K562 (cell line): ENCODE measurements at regions not wholly inside any gene's neighbourhood (a gene's known extent, or its start where the extent isn't known, plus 50 kb on each side); places are given as distances from the start of the nearest gene placed in this dataset.

Experiments used
- ATAC-seq: fragments of 200-7000 bp; cut with Tn5 transposase; 3 replicates; pipeline ENCODE4 v1.9.1; 2020; ENCODE audit warnings: moderate library complexity
- BruUV-seq: library from RNA; stranded (reverse); fragments of 400-500 nt; replicated peaks from 2 replicates; lab custom pipeline; 2021; lab: Mats Ljungman, UMichigan
- CTCF ChIA-PET: fragments of 300-600 bp; formaldehyde crosslinking; extraction: SDS; loops from one replicate; lab custom pipeline; 2021; ENCODE audit warnings: low intra/inter-chr PET ratio; lab: Yijun Ruan, JAX
- POLR2A ChIA-PET: fragments of 300-600, 350-650 bp; sonication (Branson Sonifier 250); formaldehyde crosslinking; extraction: SDS; loops from one replicate; lab custom pipeline; 2021; ENCODE audit warnings: antibody characterized with exemption, inconsistent platforms; lab: Yijun Ruan, JAX
- DNase-seq, 4 experiments: peaks; one replicate each; pipeline versions ENCODE4 v3.0.0 to v3.0.0-alpha.2; 2011 to 2018; ENCODE audit warnings: low spot score in 3 of 4, mixed read lengths in 3 of 4; ENCODE audit errors: extremely low read depth in 1 of 4
- FAIRE-seq: peaks from 2 replicates; lab custom pipeline; 2011; peaks lifted over from hg19 to GRCh38; lab: Jason Lieb, UNC
- H2AFZ ChIP-seq: 2 replicates; pipeline ENCODE4 v1.6.0; 2011; ENCODE audit warnings: low read depth, low read length, control low read depth, inconsistent platforms
- H3K27ac ChIP-seq: fragments of 200-600 bp; 3 replicates; pipeline ENCODE4 v1.8.0; 2011; ENCODE audit warnings: low read depth, mild to moderate bottlenecking, control low read depth, inconsistent platforms, low read length, moderate library complexity, mixed read lengths; ENCODE audit errors: extremely low read depth
- H3K27me3 ChIP-seq, 2 experiments: fragments of 300-600 bp in 1 of 2; 2 replicates in 1 of 2; 3 replicates in 1 of 2; pipeline versions ENCODE4 v1.6.0 to v1.8.0; 2011; ENCODE audit warnings: inconsistent platforms in 2 of 2, low read length in 2 of 2, mild to moderate bottlenecking in 1 of 2, mixed read lengths in 1 of 2, moderate library complexity in 1 of 2; ENCODE audit not compliant: control insufficient read depth in 2 of 2, insufficient read depth in 2 of 2
- H3K36me3 ChIP-seq: fragments of 300-600 bp; 3 replicates; pipeline ENCODE4 v1.8.0; 2011; ENCODE audit warnings: mild to moderate bottlenecking, low read length, inconsistent platforms; ENCODE audit not compliant: control insufficient read depth, insufficient read depth
- H3K4me1 ChIP-seq, 2 experiments: fragments of 200-600 bp in 1 of 2; replicated peaks in 1 of 2; 2 replicates in 1 of 2; 3 replicates in 1 of 2; pipeline versions ENCODE4 v1.5.1 to v1.8.0; 2011; ENCODE audit warnings: inconsistent platforms in 2 of 2, low read length in 2 of 2, mild to moderate bottlenecking in 1 of 2, mixed read lengths in 1 of 2, moderate library complexity in 1 of 2; ENCODE audit not compliant: control insufficient read depth in 2 of 2, insufficient read depth in 2 of 2
- H3K4me2 ChIP-seq: 2 replicates; pipeline ENCODE4 v1.6.1; 2011; ENCODE audit warnings: low read length, control low read depth, inconsistent platforms, mixed read lengths; ENCODE audit not compliant: insufficient read depth
- H3K4me3 ChIP-seq: fragments of 200-600 bp; sonication (generic), shearing (Covaris generic); 2 replicates; pipeline ENCODE4 v1.5.1; 2016; ENCODE audit warnings: control low read depth, inconsistent platforms
- H3K79me2 ChIP-seq: fragments of 200-600 bp; 3 replicates; pipeline ENCODE4 v1.8.0; 2011; ENCODE audit warnings: low read length, inconsistent platforms; ENCODE audit not compliant: control insufficient read depth, insufficient read depth
- H3K9ac ChIP-seq, 2 experiments: 2 replicates each; pipeline versions ENCODE4 v1.6.0 to v1.6.1; 2011; ENCODE audit warnings: low read depth in 2 of 2, low read length in 2 of 2, control low read depth in 1 of 2, inconsistent platforms in 1 of 2, mild to moderate bottlenecking in 1 of 2, mixed read lengths in 1 of 2; ENCODE audit not compliant: insufficient read depth in 1 of 2
- H3K9me1 ChIP-seq: one replicate; pipeline ENCODE4 v1.6.0; 2011; ENCODE audit warnings: inconsistent platforms, mild to moderate bottlenecking, low read length, moderate library complexity; ENCODE audit not compliant: control insufficient read depth, insufficient read depth
- H3K9me3 ChIP-seq: replicated peaks from 2 replicates; pipeline ENCODE4 v1.5.1; 2011; ENCODE audit warnings: low read depth, low read length, inconsistent platforms; ENCODE audit not compliant: control insufficient read depth, insufficient read depth
- H4K20me1 ChIP-seq: replicated peaks from 2 replicates; pipeline ENCODE4 v1.6.1; 2011; ENCODE audit warnings: low read length, inconsistent platforms, mixed read lengths; ENCODE audit not compliant: control insufficient read depth, insufficient read depth
- EP300 ChIP-seq: IDR thresholded peaks from 2 replicates; pipeline ENCODE4 v1.6.1; 2012; ENCODE audit warnings: low read length, improper control_type of control experiment
- FOXJ2 ChIP-seq: fragments of 200-800 bp; sonication (Bioruptor generic); IDR thresholded peaks from 2 replicates; pipeline ENCODE4 v1.6.1; 2016; ENCODE audit warnings: missing genetic modification characterization, missing compliant biosample characterization
- KDM1A ChIP-seq, 2 experiments: fragments of 450-650 bp; IDR thresholded peaks; 2 replicates each; pipeline ENCODE4 v1.6.1; 2016; ENCODE audit warnings: mild to moderate bottlenecking in 2 of 2
- LEF1 ChIP-seq: fragments of 450-650 bp; IDR thresholded peaks from 2 replicates; pipeline ENCODE4 v1.6.1; 2016; ENCODE audit warnings: mild to moderate bottlenecking
- MBD2 ChIP-seq: sonication (generic); IDR thresholded peaks from 2 replicates; pipeline ENCODE4 v1.6.1; 2016; ENCODE audit warnings: low read depth, borderline replicate concordance
- NFE2 ChIP-seq: IDR thresholded peaks from 2 replicates; pipeline ENCODE4 v1.6.1; 2014; ENCODE audit warnings: antibody characterized with exemption, low read depth
- SRF ChIP-seq, 2 experiments: fragments of 250-450, 450-650 bp in 1 of 2; sonication (Bioruptor Pico) in 1 of 2; sonication (generic) in 1 of 2; formaldehyde crosslinking; IDR thresholded peaks; 2 replicates each; pipeline versions ENCODE4 v1.5.0 to v1.5.1; 2020 to 2022; ENCODE audit warnings: mild to moderate bottlenecking in 1 of 2, missing genetic modification reagents in 1 of 2
- TRIM24 ChIP-seq, 2 experiments: fragments of 450-650 bp; IDR thresholded peaks; 2 replicates each; pipeline ENCODE4 v1.6.1; 2016
- XRCC4 ChIP-seq: IDR thresholded peaks from one replicate; pipeline ENCODE4 v1.6.1; 2011; ENCODE audit not compliant: insufficient read depth, insufficient read length; ENCODE audit errors: extremely low read depth
- ZNF165 ChIP-seq: fragments of 250-450 bp; sonication (Bioruptor Pico); IDR thresholded peaks from 2 replicates; pipeline ENCODE4 v1.4.0; 2020; ENCODE audit warnings: borderline replicate concordance
- ZNF174 ChIP-seq: fragments of 250-450 bp; sonication (Bioruptor Pico); IDR thresholded peaks from 2 replicates; pipeline ENCODE4 v1.4.0; 2020; ENCODE audit warnings: mild to moderate bottlenecking
- ZNF354B ChIP-seq: fragments of 250-450 bp; sonication (Bioruptor Pico); IDR thresholded peaks from 2 replicates; pipeline ENCODE4 v1.4.0; 2020
- WGBS: fragments of 100-300 bp; shearing (Covaris generic); methylation state at CpG from one replicate; pipeline ENCODE4 v1.1.6; 2016; ENCODE audit warnings: low coverage, mixed read lengths; ENCODE audit not compliant: insufficient coverage; ENCODE audit errors: missing lambda C conversion rate; 5-methylcytosine and 5-hydroxymethylcytosine counted together
- in situ Hi-C: fragments of 300-500 bp; cut with MboI; formaldehyde crosslinking; loops from 4 replicates; pipeline ENCODE4 v1.15.0; 2018; ENCODE audit warnings: inconsistent platforms, mixed read lengths
- intact Hi-C: fragments of 100-400 bp; cut with micrococcal nuclease; formaldehyde crosslinking; loops from 2 replicates; pipeline ENCODE4 v1.14.2; 2022
- TF ChIP-seq, protein P1 (sequence below): fragments of 450-650 bp; formaldehyde crosslinking; IDR thresholded peaks from 2 replicates; pipeline ENCODE4 v1.4.0; 2020; ENCODE audit warnings: mild to moderate bottlenecking, moderate library complexity
- TF ChIP-seq, protein P2 (sequence below), 2 experiments: fragments of 450-650 bp in 1 of 2; sonication (generic) in 1 of 2; formaldehyde crosslinking in 1 of 2; IDR thresholded peaks; 2 replicates each; pipeline versions ENCODE4 v1.7.1 to v1.9.0; 2016 to 2022; ENCODE audit warnings: inconsistent platforms in 1 of 2, mild to moderate bottlenecking in 1 of 2, missing genetic modification reagents in 1 of 2

DNA sequence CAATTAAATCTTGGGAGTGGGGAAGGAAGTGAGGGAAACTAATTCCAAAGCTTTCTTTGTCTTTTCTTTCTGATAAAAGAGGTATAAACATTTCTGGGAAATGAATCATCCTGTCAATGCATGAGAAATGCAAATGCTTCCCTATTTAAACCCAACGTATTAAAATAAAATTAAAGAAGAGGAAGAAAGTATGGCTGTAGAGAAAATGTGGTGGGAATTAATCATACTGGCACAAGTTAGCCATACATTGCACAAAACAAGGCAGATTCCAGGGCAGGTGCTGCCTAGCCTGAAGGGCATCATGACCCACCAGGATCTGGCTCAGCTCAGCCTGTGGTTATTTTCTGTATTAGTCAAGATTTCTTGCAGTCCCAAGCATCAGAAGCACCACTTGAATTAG, 338.0 kb downstream of the NYAP2 start (continued):
- TF ChIP-seq, protein P1, sequence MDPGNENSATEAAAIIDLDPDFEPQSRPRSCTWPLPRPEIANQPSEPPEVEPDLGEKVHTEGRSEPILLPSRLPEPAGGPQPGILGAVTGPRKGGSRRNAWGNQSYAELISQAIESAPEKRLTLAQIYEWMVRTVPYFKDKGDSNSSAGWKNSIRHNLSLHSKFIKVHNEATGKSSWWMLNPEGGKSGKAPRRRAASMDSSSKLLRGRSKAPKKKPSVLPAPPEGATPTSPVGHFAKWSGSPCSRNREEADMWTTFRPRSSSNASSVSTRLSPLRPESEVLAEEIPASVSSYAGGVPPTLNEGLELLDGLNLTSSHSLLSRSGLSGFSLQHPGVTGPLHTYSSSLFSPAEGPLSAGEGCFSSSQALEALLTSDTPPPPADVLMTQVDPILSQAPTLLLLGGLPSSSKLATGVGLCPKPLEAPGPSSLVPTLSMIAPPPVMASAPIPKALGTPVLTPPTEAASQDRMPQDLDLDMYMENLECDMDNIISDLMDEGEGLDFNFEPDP: no peak
- no peak for TF ChIP-seq ZNF174 (CRISPR knock-in tag)
- TF ChIP-seq ZNF354B: no peak
- no peak for TF ChIP-seq NFE2

DNA sequence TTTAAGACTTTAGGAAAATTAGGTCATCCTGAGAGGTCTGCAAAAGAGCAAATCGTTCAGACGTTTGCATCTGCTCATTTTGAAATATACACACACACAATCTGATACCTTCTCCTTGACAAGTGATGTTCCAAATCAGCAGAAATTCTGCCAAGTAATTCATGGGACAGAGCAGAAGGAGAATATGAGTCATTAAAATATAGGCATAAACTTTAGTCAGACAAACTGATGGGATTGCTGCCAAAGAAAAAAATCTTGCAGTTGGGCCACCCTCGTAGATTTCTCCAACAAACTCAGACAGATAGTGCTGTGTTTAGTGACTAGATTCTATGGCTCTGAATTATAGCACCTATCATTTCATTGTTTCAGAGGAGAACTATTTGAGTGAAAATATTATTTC, 336.3 kb downstream of the NYAP2 start:
- Histone ChIP-seq H3K4me3 (no peak overlapping the region), H3K4me2 (no peak overlapping the region), H2AFZ (no peak overlapping the region), H3K9ac (no peak overlapping the region), H3K27me3 (no peaks in the 10 kb centered on the region), H3K27ac (no peak overlapping the region), H3K4me1 (no peaks in the 10 kb centered on the region), H4K20me1 (no peaks in the 10 kb centered on the region), H3K9me3 (no peaks in the 10 kb centered on the region), H3K36me3 (no peaks in the 10 kb centered on the region), H3K79me2 (no peaks in the 10 kb centered on the region), H3K9me1 (no peaks in the 10 kb centered on the region)
- DNase-seq (no peak), FAIRE-seq (no peak), ATAC-seq (no peak)
- POLR2A ChIA-PET: no interaction called here
- in situ Hi-C loops (no loop called here), intact Hi-C loops (no loop called here)
- CTCF ChIA-PET: no interaction called here
- no TSS peak for BruUV-seq
- WGBS: 0% methylated on average over 3 of the region's 3 CpGs
- TF ChIP-seq, protein P2, sequence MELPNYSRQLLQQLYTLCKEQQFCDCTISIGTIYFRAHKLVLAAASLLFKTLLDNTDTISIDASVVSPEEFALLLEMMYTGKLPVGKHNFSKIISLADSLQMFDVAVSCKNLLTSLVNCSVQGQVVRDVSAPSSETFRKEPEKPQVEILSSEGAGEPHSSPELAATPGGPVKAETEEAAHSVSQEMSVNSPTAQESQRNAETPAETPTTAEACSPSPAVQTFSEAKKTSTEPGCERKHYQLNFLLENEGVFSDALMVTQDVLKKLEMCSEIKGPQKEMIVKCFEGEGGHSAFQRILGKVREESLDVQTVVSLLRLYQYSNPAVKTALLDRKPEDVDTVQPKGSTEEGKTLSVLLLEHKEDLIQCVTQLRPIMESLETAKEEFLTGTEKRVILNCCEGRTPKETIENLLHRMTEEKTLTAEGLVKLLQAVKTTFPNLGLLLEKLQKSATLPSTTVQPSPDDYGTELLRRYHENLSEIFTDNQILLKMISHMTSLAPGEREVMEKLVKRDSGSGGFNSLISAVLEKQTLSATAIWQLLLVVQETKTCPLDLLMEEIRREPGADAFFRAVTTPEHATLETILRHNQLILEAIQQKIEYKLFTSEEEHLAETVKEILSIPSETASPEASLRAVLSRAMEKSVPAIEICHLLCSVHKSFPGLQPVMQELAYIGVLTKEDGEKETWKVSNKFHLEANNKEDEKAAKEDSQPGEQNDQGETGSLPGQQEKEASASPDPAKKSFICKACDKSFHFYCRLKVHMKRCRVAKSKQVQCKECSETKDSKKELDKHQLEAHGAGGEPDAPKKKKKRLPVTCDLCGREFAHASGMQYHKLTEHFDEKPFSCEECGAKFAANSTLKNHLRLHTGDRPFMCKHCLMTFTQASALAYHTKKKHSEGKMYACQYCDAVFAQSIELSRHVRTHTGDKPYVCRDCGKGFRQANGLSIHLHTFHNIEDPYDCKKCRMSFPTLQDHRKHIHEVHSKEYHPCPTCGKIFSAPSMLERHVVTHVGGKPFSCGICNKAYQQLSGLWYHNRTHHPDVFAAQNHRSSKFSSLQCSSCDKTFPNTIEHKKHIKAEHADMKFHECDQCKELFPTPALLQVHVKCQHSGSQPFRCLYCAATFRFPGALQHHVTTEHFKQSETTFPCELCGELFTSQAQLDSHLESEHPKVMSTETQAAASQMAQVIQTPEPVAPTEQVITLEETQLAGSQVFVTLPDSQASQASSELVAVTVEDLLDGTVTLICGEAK (IDR thresholded peaks at IDR 0.05): no peak
- TF ChIP-seq, protein P2 (CRISPR knock-in tag; IDR thresholded peaks at IDR 0.05): no peak
- TF ChIP-seq MBD2: no peak
- TF ChIP-seq XRCC4: no peak
- TF ChIP-seq LEF1: no peak
- TF ChIP-seq KDM1A (IDR thresholded peaks at IDR 0.05): no peak
- TF ChIP-seq SRF (CRISPR knock-in tag; IDR thresholded peaks at IDR 0.05): no peak
- TF ChIP-seq ZNF354B: no peak
- TF ChIP-seq TRIM24 (IDR thresholded peaks at IDR 0.05): no peak
- TF ChIP-seq FOXJ2 (tag): no peak
- no peak for TF ChIP-seq ZNF165 (CRISPR knock-in tag)
- no peak for TF ChIP-seq EP300
